Loucy (cell line): ENCODE measurements at regions not wholly inside any gene's neighbourhood (a gene's known extent, or its start where the extent isn't known, plus 50 kb on each side); places are given as distances from the start of the nearest gene placed in this dataset.
"Not testable (repeated sequence)": the region's sequence is repeated elsewhere in the genome, so short reads cannot be mapped to it uniquely, and the experiment has no call there.

Source experiments
- H2AFZ ChIP-seq: fragments of 200-600 bp; sonication (generic); 2 replicates; pipeline ENCODE4 v1.6.0; 2016; ENCODE audit warnings: antibody characterized with exemption, mild to moderate bottlenecking, low read length, moderate library complexity
- H3F3A ChIP-seq: fragments of 200-600 bp; 2 replicates; pipeline ENCODE4 v1.6.0; 2016; ENCODE audit warnings: antibody characterized with exemption, low read depth, mild to moderate bottlenecking
- H3K27me3 ChIP-seq: fragments of 200-600 bp; sonication (generic); 2 replicates; pipeline ENCODE4 v1.6.1; 2014; ENCODE audit warnings: low read length, mild to moderate bottlenecking; ENCODE audit not compliant: insufficient read depth, poor library complexity, severe bottlenecking
- H3K36me3 ChIP-seq: fragments of 200-600 bp; sonication (generic); 2 replicates; pipeline ENCODE4 v1.6.1; 2016; ENCODE audit warnings: low read length; ENCODE audit not compliant: insufficient read depth
- H3K4me1 ChIP-seq: fragments of 200-600 bp; sonication (generic); 2 replicates; pipeline ENCODE4 v1.5.1; 2014; ENCODE audit warnings: low read length, mild to moderate bottlenecking; ENCODE audit not compliant: insufficient read depth, poor library complexity, severe bottlenecking
- H3K4me2 ChIP-seq: fragments of 200-600 bp; sonication (generic); 2 replicates; pipeline ENCODE4 v1.6.0; 2014; ENCODE audit warnings: antibody characterized with exemption, low read length, low read depth, mild to moderate bottlenecking; ENCODE audit not compliant: poor library complexity, severe bottlenecking
- H3K4me3 ChIP-seq: fragments of 200-600 bp; sonication (generic); 2 replicates; pipeline ENCODE4 v1.5.1; 2014; ENCODE audit warnings: low read length, mild to moderate bottlenecking, mixed read lengths; ENCODE audit not compliant: poor library complexity, severe bottlenecking
- H3K79me2 ChIP-seq: fragments of 200-600 bp; sonication (generic); 2 replicates; pipeline ENCODE4 v1.6.1; 2014; ENCODE audit warnings: low read length; ENCODE audit not compliant: insufficient read depth
- H3K9ac ChIP-seq: fragments of 200-600 bp; sonication (generic); 2 replicates; pipeline ENCODE4 v1.6.0; 2014; ENCODE audit warnings: mild to moderate bottlenecking, low read depth, low read length, moderate library complexity; ENCODE audit not compliant: poor library complexity, severe bottlenecking
- H3K9me2 ChIP-seq: fragments of 200-600 bp; sonication (generic); replicated peaks from 2 replicates; pipeline ENCODE4 v1.6.1; 2016; ENCODE audit warnings: low read depth, low read length, mixed read lengths
- H3K9me3 ChIP-seq: fragments of 200-600 bp; sonication (generic); 2 replicates; pipeline ENCODE4 v1.6.1; 2014; ENCODE audit warnings: mild to moderate bottlenecking, antibody characterized with exemption, low read length, low read depth; ENCODE audit not compliant: insufficient read depth
- H4K20me1 ChIP-seq: fragments of 200-600 bp; sonication (generic); 2 replicates; pipeline ENCODE4 v1.6.0; 2014; ENCODE audit warnings: antibody characterized with exemption, low read length, mild to moderate bottlenecking; ENCODE audit not compliant: insufficient read depth, poor library complexity, severe bottlenecking
- CTCF ChIP-seq: fragments of 200-600 bp; sonication (generic); conservative IDR thresholded peaks from 2 replicates; pipeline ENCODE4 v1.5.1; 2014; ENCODE audit warnings: mild to moderate bottlenecking, antibody characterized with exemption, low read length
- EZH2phosphoT487 ChIP-seq: fragments of 200-600 bp; IDR thresholded peaks from 2 replicates; pipeline ENCODE4 v1.6.1; 2018; ENCODE audit warnings: antibody characterized with exemption, mild to moderate bottlenecking, moderate library complexity, borderline replicate concordance

GRCh38 chr20:59484228-59484627 lies 120.1 kb upstream of the PHACTR3 start:
- Histone ChIP-seq H3K9me2 (no peaks in the 10 kb centered on the region), H2AFZ (no peak overlapping the region), H3K4me2 (no peak overlapping the region), H3K4me3 (no peak overlapping the region), H3K36me3 (no peaks in the 10 kb centered on the region), H3K9me3 (no peaks in the 10 kb centered on the region), H3K4me1 (peaks cover 7% of the 10 kb centered on the region), H3F3A (no peaks in the 10 kb centered on the region), H4K20me1 (no peaks in the 10 kb centered on the region), H3K27me3 (no peaks in the 10 kb centered on the region), H3K79me2 (no peaks in the 10 kb centered on the region), H3K9ac (no peak overlapping the region)
- TF ChIP-seq CTCF (no peak), EZH2phosphoT487 (no peak)

GRCh38 chr20:59485576-59486454 lies 118.5 kb upstream of the PHACTR3 start:
- no peaks in the 10 kb centered on the region for H4K20me1 ChIP-seq
- peaks cover 7% of the 10 kb centered on the region for H3K4me1 ChIP-seq
- no peak overlapping the region for H3K9ac ChIP-seq
- H3F3A ChIP-seq = no peaks in the 10 kb centered on the region
- H3K27me3 ChIP-seq = no peaks in the 10 kb centered on the region
- no peaks in the 10 kb centered on the region for H3K9me3 ChIP-seq
- H3K9me2 ChIP-seq = no peaks in the 10 kb centered on the region
- TF ChIP-seq CTCF (no peak), EZH2phosphoT487 (no peak)
- H2AFZ ChIP-seq = no peak overlapping the region
- no peak overlapping the region for H3K4me2 ChIP-seq
- no peaks in the 10 kb centered on the region for H3K36me3 ChIP-seq
- H3K4me3 ChIP-seq = no peak overlapping the region
- no peaks in the 10 kb centered on the region for H3K79me2 ChIP-seq

GRCh38 chr20:59488459-59488858 lies 115.9 kb upstream of the PHACTR3 start:
- H3K4me1 ChIP-seq, H4K20me1 ChIP-seq, H3K36me3 ChIP-seq, H3F3A ChIP-seq, H3K9ac ChIP-seq, H3K27me3 ChIP-seq, H3K4me2 ChIP-seq, H3K9me3 ChIP-seq, H3K9me2 ChIP-seq, H2AFZ ChIP-seq, H3K4me3 ChIP-seq, H3K79me2 ChIP-seq: not testable (repeated sequence)

GRCh38 chr20:59490196-59491004 lies 113.9 kb upstream of the PHACTR3 start:
- H3K27me3 ChIP-seq, H3K4me2 ChIP-seq, H4K20me1 ChIP-seq, H3K4me1 ChIP-seq, H3K9me2 ChIP-seq, H3K9ac ChIP-seq, H3K9me3 ChIP-seq, H3K36me3 ChIP-seq, H3F3A ChIP-seq, H3K4me3 ChIP-seq, H3K79me2 ChIP-seq, H2AFZ ChIP-seq: not testable (repeated sequence)
